ENCODE measurements at regions not wholly inside any gene's neighbourhood (a gene's known extent, or its start where the extent isn't known, plus 50 kb on each side); places are given as distances from the start of the nearest gene placed in this dataset.

DNA sequence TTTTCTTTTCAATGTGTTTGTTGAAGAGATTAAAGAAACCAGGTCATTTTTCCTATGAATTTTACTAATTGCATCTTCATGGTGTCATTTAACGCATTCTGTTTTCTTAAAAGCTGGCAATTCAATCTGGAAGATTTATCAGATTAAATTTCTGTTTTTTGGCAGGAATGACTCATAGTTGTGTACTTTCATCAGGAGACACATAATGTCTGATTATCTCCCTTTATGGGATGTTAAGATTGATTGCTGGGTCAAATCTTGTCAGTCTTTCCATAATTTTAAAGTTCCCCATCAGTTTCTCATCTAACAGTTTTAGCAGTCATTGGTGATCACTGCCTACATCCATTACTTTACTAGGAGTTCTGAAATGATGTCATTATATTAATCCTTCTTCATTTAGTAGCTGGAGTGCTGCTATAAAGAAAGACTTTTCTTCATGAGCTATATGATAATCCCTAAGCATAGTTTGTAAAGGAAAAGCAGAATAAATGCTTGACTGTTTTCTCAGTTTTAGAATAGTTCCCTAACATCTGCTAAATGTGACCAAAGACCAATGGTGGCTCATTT is 72.8 kb upstream of the MAP10 start (continued):
- TF ChIP-seq ZEB2 (IDR thresholded peaks at IDR 0.05) (no peak), LCOR (CRISPR knock-in tag; IDR thresholded peaks at IDR 0.05) (no peak), ZFP30 (CRISPR knock-in tag; IDR thresholded peaks at IDR 0.05; ENCODE audit: borderline replicate concordance) (no peak), XRCC4 (IDR thresholded peaks at IDR 0.05; ENCODE audit: extremely low read depth, insufficient read depth, insufficient read length) (no peak), EP400 (IDR thresholded peaks at IDR 0.05) (no peak), SNIP1 (IDR thresholded peaks at IDR 0.05; ENCODE audit: low read depth) (no peak)

DNA sequence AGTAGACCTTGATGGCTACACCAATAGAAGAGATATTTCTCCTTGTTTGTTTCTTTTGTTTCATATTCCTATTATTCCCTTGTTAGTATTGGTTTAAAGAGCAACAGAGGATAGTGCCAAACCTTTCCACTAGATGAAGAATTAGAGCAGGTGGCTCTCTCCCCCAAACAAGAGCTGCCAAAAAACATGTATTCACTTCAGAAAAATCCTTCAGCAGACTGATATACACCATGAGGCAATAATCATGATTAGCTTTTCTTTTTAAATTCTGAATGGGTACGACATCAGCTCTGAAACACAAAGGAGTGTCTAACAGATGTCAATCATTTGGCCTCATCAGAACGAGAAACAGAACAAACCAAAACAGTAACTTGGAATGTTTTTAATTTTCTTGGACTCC is 67.3 kb upstream of the MAP10 start:
- Histone ChIP-seq H3K9ac (ENCODE audit: insufficient read depth in 1 of 2, low read depth in 2 of 2, low read length in 2 of 2) (no peak overlapping the region), H4K20me1 (replicated peaks; ENCODE audit: control insufficient read depth, insufficient read depth, low read length) (no peaks in the 10 kb centered on the region), H3K27ac (ENCODE audit: extremely low read depth, low read depth, low read length) (no peak overlapping the region), H3K4me1 (replicated peaks in 1 of 2; ENCODE audit: control insufficient read depth in 2 of 2, insufficient read depth in 2 of 2, low read length in 2 of 2) (no peaks in the 10 kb centered on the region), H3K4me3 (no peak overlapping the region), H2AFZ (ENCODE audit: low read depth, low read length) (no peak overlapping the region), H3K9me3 (replicated peaks; ENCODE audit: control insufficient read depth, insufficient read depth, low read depth, low read length) (no peaks in the 10 kb centered on the region; the same call in 1 of the 2 replicates), H3K27me3 (ENCODE audit: control insufficient read depth in 2 of 2, insufficient read depth in 2 of 2, low read length in 2 of 2) (no peaks in the 10 kb centered on the region), H3K9me1 (ENCODE audit: control insufficient read depth, insufficient read depth, low read length) (no peaks in the 10 kb centered on the region), H3K79me2 (ENCODE audit: control insufficient read depth, insufficient read depth, low read length) (no peaks in the 10 kb centered on the region), H3K36me3 (ENCODE audit: control insufficient read depth, insufficient read depth, low read length) (no peaks in the 10 kb centered on the region), H3K4me2 (ENCODE audit: insufficient read depth, low read length) (no peak overlapping the region)
- TF ChIP-seq ZC3H8 (IDR thresholded peaks at IDR 0.05) = no peak
- POLR2A ChIA-PET = interaction anchor here (0.6 to 0.9 kb wide), 4 partner anchors 8 to 1115 kb away, joined by 3 read pairs; no protein-coding TSS in a partner anchor
- intact Hi-C loops (cut with micrococcal nuclease) = no loop called here
- ATAC-seq (no peak), FAIRE-seq (no peak), DNase-seq (ENCODE audit: extremely low read depth in 1 of 4, low spot score in 3 of 4) (no peak)
- CTCF ChIA-PET (ENCODE audit: low intra/inter-chr PET ratio) = no interaction called here
- in situ Hi-C loops (cut with MboI) = no loop called here
- BruUV-seq (replicated peaks) = no TSS peak
- WGBS (ENCODE audit: insufficient coverage, low coverage, missing lambda C conversion rate) = 0% methylated on average over 2 of the region's 2 CpGs
